AG09319 (cell line): ENCODE measurements at regions not wholly inside any gene's neighbourhood (a gene's known extent, or its start where the extent isn't known, plus 50 kb on each side); places are given as distances from the start of the nearest gene placed in this dataset.

Experiments used
- DNase-seq: peaks from one replicate; pipeline ENCODE4 v3.0.0-alpha.2; 2010; ENCODE audit warnings: low read depth; ENCODE audit errors: extremely low read depth
- TF ChIP-seq, protein P1 (sequence below): IDR thresholded peaks from 2 replicates; pipeline ENCODE4 v1.5.1; 2011; ENCODE audit warnings: low read depth, mild to moderate bottlenecking, inconsistent platforms, low read length, moderate library complexity

DNA sequence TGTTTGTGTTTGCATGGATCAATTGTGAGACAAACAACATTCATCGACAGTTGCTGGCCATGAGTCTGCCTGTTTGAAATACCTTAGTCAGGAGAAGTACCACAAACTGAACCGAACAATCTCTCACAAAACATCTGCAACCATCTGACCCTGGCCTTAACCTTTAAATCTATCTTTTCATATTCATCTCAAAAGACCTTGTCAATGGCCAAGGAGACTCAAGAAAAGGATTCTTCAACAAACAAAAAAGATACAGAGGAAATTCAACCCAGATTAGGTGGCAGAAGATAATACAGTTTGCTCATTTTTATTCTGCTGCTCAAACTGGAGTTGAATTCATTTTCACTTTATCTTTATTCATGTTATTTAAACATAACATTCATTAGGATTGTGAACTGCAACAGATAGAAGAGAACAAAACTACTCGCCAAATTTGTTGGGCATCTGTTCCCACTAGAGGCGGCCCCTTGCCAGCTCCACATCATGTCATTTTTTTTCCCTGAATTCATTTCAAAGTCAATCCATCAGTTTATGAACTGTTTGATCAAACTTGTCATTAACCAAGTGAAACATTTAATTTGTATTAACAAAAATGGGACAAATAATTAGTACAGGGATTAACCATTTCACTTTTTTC, 152.3 kb upstream of the OTX2 start:
- no peak for DNase-seq
- TF ChIP-seq, protein P1, sequence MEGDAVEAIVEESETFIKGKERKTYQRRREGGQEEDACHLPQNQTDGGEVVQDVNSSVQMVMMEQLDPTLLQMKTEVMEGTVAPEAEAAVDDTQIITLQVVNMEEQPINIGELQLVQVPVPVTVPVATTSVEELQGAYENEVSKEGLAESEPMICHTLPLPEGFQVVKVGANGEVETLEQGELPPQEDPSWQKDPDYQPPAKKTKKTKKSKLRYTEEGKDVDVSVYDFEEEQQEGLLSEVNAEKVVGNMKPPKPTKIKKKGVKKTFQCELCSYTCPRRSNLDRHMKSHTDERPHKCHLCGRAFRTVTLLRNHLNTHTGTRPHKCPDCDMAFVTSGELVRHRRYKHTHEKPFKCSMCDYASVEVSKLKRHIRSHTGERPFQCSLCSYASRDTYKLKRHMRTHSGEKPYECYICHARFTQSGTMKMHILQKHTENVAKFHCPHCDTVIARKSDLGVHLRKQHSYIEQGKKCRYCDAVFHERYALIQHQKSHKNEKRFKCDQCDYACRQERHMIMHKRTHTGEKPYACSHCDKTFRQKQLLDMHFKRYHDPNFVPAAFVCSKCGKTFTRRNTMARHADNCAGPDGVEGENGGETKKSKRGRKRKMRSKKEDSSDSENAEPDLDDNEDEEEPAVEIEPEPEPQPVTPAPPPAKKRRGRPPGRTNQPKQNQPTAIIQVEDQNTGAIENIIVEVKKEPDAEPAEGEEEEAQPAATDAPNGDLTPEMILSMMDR = no peak

DNA sequence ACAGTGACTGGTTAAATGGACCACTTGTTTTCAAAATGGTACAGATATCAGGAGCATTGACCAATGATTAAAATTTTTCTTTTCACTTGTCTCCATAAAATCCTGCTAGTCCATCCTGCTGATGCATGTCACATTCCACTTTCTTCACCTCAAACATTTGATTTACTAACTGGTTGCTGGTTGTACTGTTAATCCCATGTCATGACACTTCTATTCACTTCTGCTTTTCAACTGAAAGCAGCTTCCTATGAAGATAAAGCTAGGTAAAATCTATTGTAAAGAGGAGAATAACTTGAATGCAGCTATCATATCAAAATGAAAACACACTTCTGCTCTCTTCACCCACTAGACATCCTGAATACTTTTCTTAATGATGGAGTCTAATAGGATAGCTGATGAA, 149.6 kb upstream of the OTX2 start:
- no peak for DNase-seq
- TF ChIP-seq, protein P1 = no peak

DNA sequence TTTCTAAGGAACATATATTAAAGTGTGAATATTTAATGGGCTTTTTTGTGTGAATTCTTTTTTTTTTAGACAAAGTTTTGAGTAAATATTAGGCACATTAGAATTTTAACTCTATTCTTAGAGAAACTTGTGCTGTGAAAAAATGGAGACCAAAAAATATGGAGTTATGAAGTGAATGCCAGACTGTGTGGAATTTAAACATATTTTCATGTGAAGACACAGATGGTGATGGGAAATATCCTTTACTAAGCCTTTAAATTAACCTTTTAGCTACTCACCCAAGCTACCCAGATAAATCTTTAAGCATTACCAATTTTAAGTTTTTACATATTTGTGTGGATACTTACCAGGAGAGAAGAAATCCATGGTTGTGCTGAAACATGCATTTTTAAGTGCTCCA, 148.8 kb upstream of the OTX2 start:
- TF ChIP-seq, protein P1 = no peak
- no peak for DNase-seq

DNA sequence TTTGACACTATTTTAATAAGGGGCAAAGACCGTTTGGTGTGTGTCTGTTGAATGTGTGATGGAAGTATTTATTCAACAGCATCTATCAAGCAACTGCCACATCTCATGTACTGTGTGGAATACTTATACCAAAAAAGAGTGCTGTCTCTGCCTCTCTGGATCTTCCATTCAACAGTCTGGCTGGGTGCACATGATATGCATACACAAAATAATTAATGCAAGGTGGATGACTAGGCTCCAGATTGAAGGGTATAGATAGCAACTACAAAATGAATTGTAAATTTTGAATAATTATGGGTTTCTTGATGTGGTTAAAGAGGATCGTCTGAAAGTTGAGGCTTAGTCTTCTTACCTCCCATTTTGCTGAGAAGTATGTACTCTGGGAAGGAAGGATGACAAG, 145.9 kb upstream of the OTX2 start:
- no peak for DNase-seq
- TF ChIP-seq, protein P1 = no peak

DNA sequence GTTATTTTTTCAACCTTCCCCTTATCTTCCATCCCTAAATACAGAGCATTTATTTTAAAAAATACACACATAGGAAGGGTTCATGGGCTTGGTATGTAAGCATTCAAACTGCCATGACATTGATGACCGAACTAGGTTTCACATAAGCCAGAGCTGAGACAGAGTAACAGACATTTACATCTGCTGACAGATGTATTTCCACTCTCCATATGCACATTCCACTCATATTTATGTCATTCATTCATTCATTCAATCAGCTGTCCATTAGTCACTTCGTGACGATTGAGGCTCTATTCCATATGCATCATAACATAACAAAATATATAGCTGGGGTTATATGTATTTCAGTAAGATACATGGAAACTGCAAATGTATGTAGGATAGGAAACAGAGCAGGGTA, 145.5 kb upstream of the OTX2 start:
- TF ChIP-seq, protein P1 = no peak
- no peak for DNase-seq

DNA sequence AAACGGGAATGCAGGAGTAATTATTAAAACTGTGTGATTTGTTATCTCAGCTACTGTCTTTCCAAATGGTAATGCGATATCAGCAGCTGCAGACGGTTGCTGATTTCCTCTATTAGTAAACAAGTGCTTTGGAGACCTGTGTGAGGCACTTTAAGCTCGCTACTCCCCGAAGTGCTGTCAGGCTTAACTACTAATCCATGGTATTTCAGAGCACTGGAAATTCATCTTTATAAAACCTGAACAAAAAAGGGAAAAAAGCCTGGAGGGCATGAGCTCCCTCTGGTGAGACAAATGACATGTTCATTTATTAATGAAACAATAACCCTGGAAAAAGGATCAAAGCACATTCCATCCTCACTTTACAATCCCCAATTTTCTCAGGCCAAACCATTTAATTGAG, 143.6 kb upstream of the OTX2 start:
- DNase-seq = no peak

DNA sequence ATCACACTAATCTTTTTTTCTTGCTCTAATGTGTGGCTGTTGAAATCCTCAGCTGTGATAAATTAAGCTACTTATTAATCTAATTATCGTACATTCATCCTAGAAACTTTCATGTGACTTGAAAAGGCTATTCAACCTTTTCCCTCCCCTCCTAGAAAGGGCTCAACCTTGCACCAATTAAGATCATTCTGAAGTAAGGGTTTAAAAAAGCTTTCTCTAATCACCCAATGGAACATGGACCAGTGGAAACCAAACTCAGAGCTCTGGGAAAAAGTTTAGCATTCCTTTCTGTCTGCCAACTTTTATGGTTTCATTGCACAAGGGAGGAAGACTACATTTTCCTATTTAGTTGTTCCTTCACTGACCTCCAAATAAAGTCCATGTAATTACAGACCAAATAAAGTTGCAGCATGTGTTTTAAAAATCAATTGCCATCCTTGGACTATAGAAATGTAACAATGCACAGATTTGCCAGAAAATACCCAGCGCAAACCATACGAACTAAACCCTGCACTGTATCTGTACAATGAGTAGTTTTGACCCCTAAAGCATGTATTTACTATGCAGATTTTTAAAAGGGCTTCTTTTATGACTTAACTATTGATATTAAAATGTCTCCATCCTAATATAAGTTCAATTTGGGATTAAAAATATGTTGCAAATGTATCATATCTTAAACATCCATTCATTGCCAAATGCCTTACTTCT, 142.6 kb upstream of the OTX2 start:
- TF ChIP-seq, protein P1 = no peak
- DNase-seq = no peak

More for the DNA sequence above, 143.6 kb upstream of the OTX2 start:
- TF ChIP-seq, protein P1 = no peak
